PC-9 (cell line): ENCODE measurements at regions not wholly inside any gene's neighbourhood (a gene's known extent, or its start where the extent isn't known, plus 50 kb on each side); places are given as distances from the start of the nearest gene placed in this dataset.

Experiments used
- EZH2 ChIP-seq: fragments of 200-600 bp; sonication (generic); IDR thresholded peaks from 2 replicates; pipeline ENCODE4 v1.8.0; 2017; ENCODE audit warnings: antibody characterized with exemption, low read depth
- TF ChIP-seq, protein P1 (sequence below): fragments of 200-600 bp; sonication (generic); conservative IDR thresholded peaks from 2 replicates; pipeline ENCODE4 v1.6.1; 2017; ENCODE audit warnings: mixed run types, antibody characterized with exemption, mild to moderate bottlenecking, moderate library complexity

DNA sequence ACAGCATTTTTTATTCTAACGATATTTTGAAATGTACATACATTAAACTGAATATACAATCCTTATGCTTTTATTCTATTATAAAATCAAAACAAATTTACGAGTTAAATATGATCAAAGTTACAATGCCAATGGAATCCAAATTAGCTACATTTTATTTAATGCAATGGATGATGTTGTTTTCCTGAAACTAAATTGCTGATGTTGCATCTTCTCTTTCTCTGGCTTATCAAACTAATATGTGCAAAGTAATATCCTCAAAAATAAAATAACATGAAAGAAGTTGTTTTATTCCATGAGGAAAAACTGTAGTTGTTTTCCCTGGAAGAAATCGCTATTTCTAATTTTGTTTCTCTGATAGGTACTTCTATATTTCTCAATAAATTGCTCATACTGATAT is 106.8 kb downstream of the ASB9 start:
- TF ChIP-seq, protein P1, sequence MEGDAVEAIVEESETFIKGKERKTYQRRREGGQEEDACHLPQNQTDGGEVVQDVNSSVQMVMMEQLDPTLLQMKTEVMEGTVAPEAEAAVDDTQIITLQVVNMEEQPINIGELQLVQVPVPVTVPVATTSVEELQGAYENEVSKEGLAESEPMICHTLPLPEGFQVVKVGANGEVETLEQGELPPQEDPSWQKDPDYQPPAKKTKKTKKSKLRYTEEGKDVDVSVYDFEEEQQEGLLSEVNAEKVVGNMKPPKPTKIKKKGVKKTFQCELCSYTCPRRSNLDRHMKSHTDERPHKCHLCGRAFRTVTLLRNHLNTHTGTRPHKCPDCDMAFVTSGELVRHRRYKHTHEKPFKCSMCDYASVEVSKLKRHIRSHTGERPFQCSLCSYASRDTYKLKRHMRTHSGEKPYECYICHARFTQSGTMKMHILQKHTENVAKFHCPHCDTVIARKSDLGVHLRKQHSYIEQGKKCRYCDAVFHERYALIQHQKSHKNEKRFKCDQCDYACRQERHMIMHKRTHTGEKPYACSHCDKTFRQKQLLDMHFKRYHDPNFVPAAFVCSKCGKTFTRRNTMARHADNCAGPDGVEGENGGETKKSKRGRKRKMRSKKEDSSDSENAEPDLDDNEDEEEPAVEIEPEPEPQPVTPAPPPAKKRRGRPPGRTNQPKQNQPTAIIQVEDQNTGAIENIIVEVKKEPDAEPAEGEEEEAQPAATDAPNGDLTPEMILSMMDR: no peak
- no peak for TF ChIP-seq EZH2
